B cell (primary cell): ENCODE measurements at regions not wholly inside any gene's neighbourhood (a gene's known extent, or its start where the extent isn't known, plus 50 kb on each side); places are given as distances from the start of the nearest gene placed in this dataset.

Source experiments
- ATAC-seq: fragments of 200-7000 bp; cut with Tn5 transposase; one replicate; pipeline ENCODE4 v1.10.0; 2021; ENCODE audit warnings: low read depth, mild to moderate bottlenecking, moderate number of reproducible peaks, moderate library complexity
- CTCF ChIA-PET: fragments of 350-600 bp; sonication (Branson Sonifier 250); formaldehyde crosslinking; loops from one replicate; lab custom pipeline; 2021; ENCODE audit warnings: antibody characterized with exemption, inconsistent platforms; lab: Charles Lee
- POLR2A ChIA-PET: fragments of 350-600 bp; sonication (Branson Sonifier 250); formaldehyde crosslinking; loops from one replicate; lab custom pipeline; 2021; ENCODE audit warnings: antibody characterized with exemption; lab: Charles Lee
- DNase-seq: peaks from one replicate; pipeline ENCODE4 v3.0.0; 2013
- H2AFZ ChIP-seq: 2 replicates; pipeline ENCODE4 v1.6.1; 2012; ENCODE audit warnings: mild to moderate bottlenecking, low read depth, low read length; ENCODE audit not compliant: insufficient read depth, poor library complexity, severe bottlenecking
- H3K27ac ChIP-seq, 2 donors: 1 replicate in 1 of 2; 2 replicates in 1 of 2; pipeline ENCODE4 v1.5.1; 2012 to 2013; ENCODE audit warnings: low read length in 2 of 2, mild to moderate bottlenecking in 2 of 2, moderate library complexity in 1 of 2
- H3K27me3 ChIP-seq, 4 experiments: fragments of 200-600 bp in 1 of 4; sonication (generic) in 1 of 4; replicated peaks in 1 of 4; 1 replicate in 2 of 4; 2 replicates in 2 of 4; pipeline versions ENCODE4 v1.6.1 to v1.7.0; 2013 to 2016; ENCODE audit warnings: low read length in 3 of 4, mild to moderate bottlenecking in 2 of 4, mixed read lengths in 1 of 4, moderate library complexity in 1 of 4; ENCODE audit not compliant: insufficient read depth in 4 of 4, control insufficient read depth in 3 of 4; ENCODE audit errors: control extremely low read depth in 1 of 4
- H3K36me3 ChIP-seq, 2 experiments: replicated peaks in 1 of 2; 1 replicate in 1 of 2; 2 replicates in 1 of 2; pipeline versions ENCODE4 v1.6.1 to v1.7.1; 2013; ENCODE audit warnings: low read length in 1 of 2; ENCODE audit not compliant: insufficient read depth in 2 of 2, control insufficient read depth in 1 of 2; ENCODE audit errors: control extremely low read depth in 1 of 2, extremely low read depth in 1 of 2
- H3K4me1 ChIP-seq, 2 donors: fragments of 200-600 bp in 1 of 2; sonication (generic) in 1 of 2; 1 replicate in 1 of 2; 2 replicates in 1 of 2; pipeline versions ENCODE4 v1.5.1 to v1.6.1; 2013 to 2017; ENCODE audit warnings: low read length in 2 of 2; ENCODE audit not compliant: control insufficient read depth in 2 of 2, insufficient read depth in 2 of 2
- H3K4me2 ChIP-seq: replicated peaks from 2 replicates; pipeline ENCODE3; 2012; ENCODE audit warnings: mild to moderate bottlenecking, low read depth, low read length; ENCODE audit not compliant: poor library complexity, severe bottlenecking
- H3K4me3 ChIP-seq, 5 experiments: fragments of 200-600 bp in 1 of 5; sonication (generic) in 1 of 5; 1 replicate in 3 of 5; 2 replicates in 2 of 5; pipeline versions ENCODE4 v1.5.1 to v1.7.0; 2011 to 2016; ENCODE audit warnings: low read length in 4 of 5, mild to moderate bottlenecking in 4 of 5, low read depth in 2 of 5, control low read depth in 1 of 5, moderate library complexity in 1 of 5; ENCODE audit not compliant: insufficient read depth in 1 of 5; ENCODE audit errors: control extremely low read depth in 1 of 5, extremely low read depth in 1 of 5
- H3K79me2 ChIP-seq: fragments of 200-600 bp; sonication (generic); one replicate; pipeline ENCODE4 v1.6.0; 2016; ENCODE audit warnings: low read length; ENCODE audit not compliant: control insufficient read depth, insufficient read depth
- H3K9ac ChIP-seq: fragments of 200-600 bp; sonication (generic); 2 replicates; pipeline ENCODE4 v1.6.1; 2017; ENCODE audit warnings: mild to moderate bottlenecking, low read length, moderate library complexity
- H3K9me3 ChIP-seq, 3 donors: one replicate each; pipeline versions ENCODE4 v1.6.1 to v1.7.1; 2013; ENCODE audit warnings: low read length in 2 of 3; ENCODE audit not compliant: control insufficient read depth in 2 of 3, insufficient read depth in 1 of 3; ENCODE audit errors: control extremely low read depth in 1 of 3
- H4K20me1 ChIP-seq: 2 replicates; pipeline ENCODE4 v1.6.0; 2012; ENCODE audit warnings: mild to moderate bottlenecking, low read length; ENCODE audit not compliant: insufficient read depth, control insufficient read depth, poor library complexity, severe bottlenecking
- H3K27ac Mint-ChIP-seq: one replicate; pipeline ENCODE4 v1.8.0; 2021; ENCODE audit warnings: mixed read lengths
- H3K27me3 Mint-ChIP-seq: one replicate; pipeline ENCODE4 v1.8.0; 2021; ENCODE audit warnings: mixed read lengths
- H3K4me1 Mint-ChIP-seq: one replicate; pipeline ENCODE4 v1.8.0; 2021; ENCODE audit warnings: mixed read lengths
- H3K4me3 Mint-ChIP-seq: one replicate; pipeline ENCODE4 v1.8.0; 2021; ENCODE audit warnings: mixed read lengths
- H3K9me3 Mint-ChIP-seq: one replicate; pipeline ENCODE4 v1.8.0; 2022; ENCODE audit warnings: mixed read lengths; ENCODE audit not compliant: insufficient read depth
- EZH2 ChIP-seq: IDR thresholded peaks from 2 replicates; pipeline ENCODE4 v1.6.1; 2012; ENCODE audit warnings: borderline replicate concordance, low read depth, mild to moderate bottlenecking, moderate library complexity, low read length; ENCODE audit not compliant: insufficient read depth, poor library complexity, severe bottlenecking
- WGBS: methylation state at CpG from one replicate; pipeline ENCODE4 v1.1.5; 2013; ENCODE audit warnings: missing lambda C conversion rate; ENCODE audit not compliant: insufficient coverage; 5-methylcytosine and 5-hydroxymethylcytosine counted together
- intact Hi-C: fragments of 100-400 bp; cut with micrococcal nuclease; formaldehyde crosslinking; loops from one replicate; pipeline ENCODE4 v1.10.0; 2022
- TF ChIP-seq, protein P1 (sequence below): fragments of 200-600 bp; IDR thresholded peaks from one replicate; pipeline ENCODE4 v1.8.0; 2022; ENCODE audit warnings: antibody characterized with exemption, mild to moderate bottlenecking

DNA sequence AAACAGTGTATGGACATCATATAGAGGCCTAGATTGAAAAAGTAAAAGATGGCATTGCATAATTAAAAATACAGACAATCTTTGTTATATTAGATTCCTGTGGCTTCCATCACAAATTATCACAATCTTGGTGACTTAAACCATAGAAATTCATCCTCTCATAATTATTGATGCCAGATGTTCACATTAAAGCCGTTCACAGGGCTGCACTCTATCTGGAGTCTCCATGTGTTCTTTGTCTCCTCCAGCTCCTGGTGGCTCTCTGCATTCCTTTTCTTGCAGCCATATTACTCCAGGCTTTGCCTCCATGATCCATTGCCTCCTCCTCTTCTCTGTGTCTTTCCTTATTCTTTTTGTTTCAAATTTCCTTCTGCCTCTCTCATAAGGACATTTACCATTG is 875.7 kb upstream of the USP15 start:
- Histone ChIP-seq H3K4me1 (no peaks in the 10 kb centered on the region), H3K9ac (no peak overlapping the region), H3K27me3 (no peaks in the 10 kb centered on the region), H2AFZ (no peak overlapping the region), H3K4me2 (no peak overlapping the region), H3K79me2 (no peaks in the 10 kb centered on the region), H3K36me3 (no peaks in the 10 kb centered on the region), H3K4me3 (no peak overlapping the region), H3K27ac (no peak overlapping the region), H3K9me3 (no peaks in the 10 kb centered on the region), H4K20me1 (no peaks in the 10 kb centered on the region)
- Mint-ChIP-seq H3K4me3 (no peak overlapping the region), H3K27me3 (no peaks in the 10 kb centered on the region), H3K27ac (no peak overlapping the region), H3K4me1 (no peaks in the 10 kb centered on the region), H3K9me3 (peaks cover 2% of the 10 kb centered on the region)
- ATAC-seq (no peak), DNase-seq (no peak)
- intact Hi-C loops, result no loop called here
- ChIA-PET CTCF (no interaction called here), POLR2A (no interaction called here)
- TF ChIP-seq EZH2, result no peak
- TF ChIP-seq, protein P1, sequence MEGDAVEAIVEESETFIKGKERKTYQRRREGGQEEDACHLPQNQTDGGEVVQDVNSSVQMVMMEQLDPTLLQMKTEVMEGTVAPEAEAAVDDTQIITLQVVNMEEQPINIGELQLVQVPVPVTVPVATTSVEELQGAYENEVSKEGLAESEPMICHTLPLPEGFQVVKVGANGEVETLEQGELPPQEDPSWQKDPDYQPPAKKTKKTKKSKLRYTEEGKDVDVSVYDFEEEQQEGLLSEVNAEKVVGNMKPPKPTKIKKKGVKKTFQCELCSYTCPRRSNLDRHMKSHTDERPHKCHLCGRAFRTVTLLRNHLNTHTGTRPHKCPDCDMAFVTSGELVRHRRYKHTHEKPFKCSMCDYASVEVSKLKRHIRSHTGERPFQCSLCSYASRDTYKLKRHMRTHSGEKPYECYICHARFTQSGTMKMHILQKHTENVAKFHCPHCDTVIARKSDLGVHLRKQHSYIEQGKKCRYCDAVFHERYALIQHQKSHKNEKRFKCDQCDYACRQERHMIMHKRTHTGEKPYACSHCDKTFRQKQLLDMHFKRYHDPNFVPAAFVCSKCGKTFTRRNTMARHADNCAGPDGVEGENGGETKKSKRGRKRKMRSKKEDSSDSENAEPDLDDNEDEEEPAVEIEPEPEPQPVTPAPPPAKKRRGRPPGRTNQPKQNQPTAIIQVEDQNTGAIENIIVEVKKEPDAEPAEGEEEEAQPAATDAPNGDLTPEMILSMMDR, result no peak
- 57% methylated on average over 1 of the region's 1 CpG for WGBS

DNA sequence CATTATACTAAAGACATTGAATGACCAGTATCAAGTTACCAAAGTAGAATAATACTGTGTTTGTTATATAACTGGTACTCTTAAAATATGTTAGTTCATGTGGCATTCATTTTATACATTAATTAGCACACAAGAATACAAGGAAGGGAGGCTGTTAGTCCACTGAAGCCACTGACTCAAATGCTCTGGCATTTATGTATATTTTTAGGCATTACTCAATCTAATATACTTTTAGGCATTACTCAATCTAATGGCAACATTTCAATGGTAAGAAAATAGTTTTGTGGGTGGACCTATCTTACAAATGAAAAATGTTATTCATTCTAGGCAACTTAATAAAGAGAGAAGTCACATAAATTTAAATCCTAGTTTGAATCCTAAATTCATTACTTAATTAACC is 874.4 kb upstream of the USP15 start:
- H3K79me2 ChIP-seq, result no peaks in the 10 kb centered on the region
- H3K27me3 Mint-ChIP-seq, result no peaks in the 10 kb centered on the region
- no peak for TF ChIP-seq EZH2
- TF ChIP-seq, protein P1, result no peak
- H3K27ac ChIP-seq, result no peak overlapping the region
- ChIA-PET CTCF (no interaction called here), POLR2A (no interaction called here)
- H3K27me3 ChIP-seq, result no peaks in the 10 kb centered on the region
- H3K27ac Mint-ChIP-seq, result no peak overlapping the region
- H3K4me3 ChIP-seq, result no peak overlapping the region
- H3K36me3 ChIP-seq, result no peaks in the 10 kb centered on the region
- no peak overlapping the region for H3K4me2 ChIP-seq
- DNase-seq (no peak), ATAC-seq (no peak)
- H3K4me1 Mint-ChIP-seq, result no peaks in the 10 kb centered on the region
- no peaks in the 10 kb centered on the region for H3K9me3 ChIP-seq
- H3K4me3 Mint-ChIP-seq, result no peak overlapping the region
- no peaks in the 10 kb centered on the region for H4K20me1 ChIP-seq
- no peak overlapping the region for H3K9ac ChIP-seq
- intact Hi-C loops, result no loop called here
- peaks cover 2% of the 10 kb centered on the region for H3K9me3 Mint-ChIP-seq
- H2AFZ ChIP-seq, result no peak overlapping the region
- H3K4me1 ChIP-seq, result no peaks in the 10 kb centered on the region
